Hematopoietic multipotent progenitor cell treated with erythropoietin and hydrocortisone succinate and interleukin-3 and kit ligand, for 15 days (in vitro differentiated cells): ENCODE measurements at regions not wholly inside any gene's neighbourhood (a gene's known extent, or its start where the extent isn't known, plus 50 kb on each side); places are given as distances from the start of the nearest gene placed in this dataset.

ENCODE experiments used
- DNase-seq: peaks from one replicate; pipeline ENCODE4 v3.0.0-alpha.2; 2015; ENCODE audit warnings: low spot score

GRCh38 chr20:61125546-61126180, 126.4 kb upstream of the CDH4 start:
- no peak for DNase-seq

- DNase-seq, result no peak
Observed at GRCh38 chr20:61126369-61127195, 125.5 kb upstream of the CDH4 start.

DNA sequence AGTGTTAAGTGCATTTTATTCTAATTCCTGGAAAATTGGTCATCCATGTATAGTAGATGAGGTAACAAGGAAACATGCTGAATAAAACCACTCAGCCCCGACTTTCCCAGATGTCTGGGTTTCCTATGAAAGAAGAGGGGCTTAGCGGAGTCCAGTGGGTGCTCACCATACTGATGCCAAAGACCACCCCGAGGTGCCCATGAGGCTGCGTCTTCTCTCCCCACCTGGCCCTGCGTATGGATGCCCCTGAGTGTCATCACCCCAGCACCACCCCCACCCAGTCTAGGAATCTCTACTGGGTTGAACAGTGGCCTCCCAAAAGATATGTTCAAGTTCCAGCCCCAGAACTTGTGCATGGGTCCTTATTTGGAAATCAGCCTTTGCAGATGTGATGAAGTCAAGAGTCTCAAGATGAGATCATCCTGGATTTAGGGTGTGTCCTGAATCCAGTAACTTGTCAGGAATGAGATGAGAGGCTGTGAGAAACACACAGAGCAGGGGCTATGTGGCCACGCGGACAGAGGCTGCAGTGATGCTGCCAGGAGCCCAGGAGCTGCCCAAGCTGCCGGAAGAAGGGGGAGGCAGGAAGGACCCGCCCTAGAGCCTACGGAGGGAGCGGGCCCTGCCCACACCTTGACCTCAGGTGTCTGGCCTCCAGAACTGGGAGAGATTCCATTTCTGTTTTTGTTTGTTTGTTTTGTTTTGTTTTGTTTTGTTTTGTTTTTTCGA, 124.6 kb upstream of the CDH4 start:
- DNase-seq, result no peak

GRCh38 chr20:61128701-61129269, 123.3 kb upstream of the CDH4 start:
- DNase-seq, result no peak

DNA sequence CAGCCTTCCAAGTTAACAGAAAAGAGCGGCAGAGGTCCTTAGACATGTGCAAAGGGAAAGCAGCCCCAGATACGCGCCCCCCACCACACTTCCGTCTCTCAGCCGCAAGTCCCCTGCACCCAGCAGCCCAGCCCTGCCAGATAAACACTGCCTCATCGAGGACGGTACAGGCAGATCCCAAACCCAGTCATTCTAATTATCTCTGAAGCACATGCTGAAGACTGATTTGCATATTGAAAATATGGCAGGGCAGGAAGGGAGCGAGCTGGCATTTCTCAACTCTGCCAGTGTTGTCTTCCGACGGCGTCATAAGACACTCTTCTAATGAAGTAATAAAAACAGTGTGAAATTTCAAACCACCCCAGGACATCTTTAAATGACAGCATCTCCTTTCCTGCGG, 122.8 kb upstream of the CDH4 start:
- no peak for DNase-seq

GRCh38 chr20:61130156-61130555, 121.9 kb upstream of the CDH4 start:
- no peak for DNase-seq

DNA sequence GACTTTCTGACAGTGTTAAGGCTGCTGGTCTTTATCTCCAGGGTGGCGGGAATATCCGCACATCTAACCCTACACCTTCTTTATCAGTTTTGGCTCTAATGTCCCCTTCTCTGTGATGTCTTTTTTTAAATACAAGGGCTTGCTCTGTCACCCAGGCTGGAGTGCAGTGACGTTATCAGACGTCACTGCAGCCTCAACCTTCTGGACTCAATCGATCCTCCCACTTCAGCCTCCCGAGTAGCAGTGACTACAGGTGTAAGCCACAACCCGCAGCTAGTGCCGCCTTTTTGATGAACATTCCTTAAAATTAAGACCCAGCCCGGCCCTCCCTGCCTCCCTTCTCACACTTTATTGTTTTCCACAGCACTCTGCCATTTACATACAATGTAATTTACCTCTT, 120.1 kb upstream of the CDH4 start:
- DNase-seq, result no peak

- no peak for DNase-seq
Observed at GRCh38 chr20:61133611-61134010, 118.5 kb upstream of the CDH4 start.

- DNase-seq, result no peak
Observed at GRCh38 chr20:61134296-61135030, 117.6 kb upstream of the CDH4 start.

GRCh38 chr20:61135266-61135665, 116.8 kb upstream of the CDH4 start:
- DNase-seq, result no peak

DNA sequence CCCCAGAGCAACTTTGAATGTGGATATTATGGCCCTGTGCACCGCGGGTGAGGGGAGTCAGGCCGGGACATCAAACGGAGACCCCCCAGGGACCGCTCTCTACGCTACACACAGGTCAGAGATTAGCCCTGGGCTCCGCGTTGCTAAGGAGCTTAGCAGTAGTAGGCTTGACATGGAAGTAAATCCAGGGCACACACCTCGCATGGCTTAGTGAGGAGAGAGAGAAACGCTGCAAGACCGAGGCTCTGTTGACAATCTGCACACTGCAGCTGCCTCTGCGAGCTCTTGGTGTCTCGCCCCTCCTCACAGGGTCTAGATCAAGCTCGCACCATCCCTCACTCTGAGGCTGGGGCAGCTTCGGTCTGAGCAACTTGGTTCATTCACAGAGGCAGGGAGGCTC, 116.1 kb upstream of the CDH4 start:
- DNase-seq, result no peak

DNA sequence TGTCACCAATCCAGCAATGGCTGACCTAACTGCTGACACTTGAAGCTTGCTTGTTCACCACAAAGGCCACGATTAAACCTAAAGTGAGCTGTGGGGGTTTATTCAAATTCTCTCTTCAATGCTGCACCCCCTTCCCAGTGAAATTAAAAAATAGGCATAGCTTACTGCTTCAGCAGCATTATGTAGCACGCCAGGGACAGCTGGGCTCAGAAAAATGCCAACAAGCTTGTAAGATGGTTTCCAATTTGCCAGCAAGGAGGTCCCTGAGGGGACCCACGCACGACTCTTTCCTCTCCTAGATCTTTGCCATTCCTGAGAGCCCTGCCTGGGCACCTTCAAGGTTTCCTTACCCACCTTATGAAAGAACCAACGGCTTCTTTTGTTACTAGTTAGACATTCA, 113.5 kb upstream of the CDH4 start:
- no peak for DNase-seq

DNA sequence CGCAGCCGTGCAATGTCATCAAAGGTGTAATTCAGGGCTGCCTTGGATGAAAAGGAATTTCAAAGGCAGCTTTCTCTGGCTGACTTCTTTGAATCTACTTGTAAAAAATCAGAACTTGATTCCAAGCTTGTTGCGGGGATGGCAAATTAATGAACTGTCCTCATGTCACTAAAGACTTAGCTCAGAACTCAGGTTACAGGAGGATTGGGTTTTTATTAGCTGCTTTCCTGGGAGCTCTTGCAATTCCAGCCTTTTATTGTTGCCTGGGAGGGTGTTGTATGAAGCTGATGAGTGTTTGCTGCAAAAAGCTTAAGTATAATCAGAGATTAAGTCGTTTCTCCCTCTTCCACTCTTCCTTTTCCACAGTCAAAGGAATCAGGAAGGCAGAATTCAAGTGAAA, 113.0 kb upstream of the CDH4 start:
- no peak for DNase-seq

DNA sequence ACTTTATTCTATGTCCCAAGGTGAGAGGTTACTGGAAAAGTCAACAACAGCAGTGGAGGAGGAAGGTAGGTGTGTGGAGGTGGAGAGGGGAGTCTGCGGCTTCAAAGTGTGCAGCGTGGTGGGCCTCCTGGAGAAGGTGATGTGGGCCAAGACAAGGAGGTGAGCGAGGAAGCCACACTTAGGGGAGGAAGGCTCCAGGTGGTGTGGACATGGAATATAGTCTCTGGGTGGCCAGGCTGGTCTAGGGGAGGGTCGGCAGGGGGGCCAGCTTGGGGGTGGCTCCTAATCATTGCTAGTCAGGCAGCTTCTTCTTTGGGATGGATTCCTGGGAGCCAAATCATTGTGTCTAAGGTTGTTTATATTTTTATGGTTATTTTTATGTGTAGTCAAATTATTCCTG, 111.5 kb upstream of the CDH4 start:
- DNase-seq, result no peak

DNA sequence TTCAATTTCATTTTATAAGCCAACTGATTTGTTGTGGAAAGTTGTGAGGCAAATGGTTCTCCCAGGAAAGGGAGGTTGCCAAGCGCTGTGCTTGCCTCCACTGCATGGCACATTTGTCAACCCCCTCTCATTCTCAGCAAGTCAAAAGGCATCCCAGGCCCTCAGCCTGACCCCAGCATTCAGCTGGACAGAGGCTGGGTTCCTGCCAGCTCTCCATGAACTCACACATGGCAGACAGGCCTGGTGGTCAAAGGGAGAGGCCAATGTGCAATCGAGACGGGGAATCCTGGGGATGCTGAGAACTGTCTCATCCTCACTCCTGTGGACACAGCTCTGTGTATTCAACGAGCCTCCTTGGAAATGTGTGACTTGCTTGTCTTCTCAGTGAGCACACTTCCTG, 106.0 kb upstream of the CDH4 start:
- DNase-seq, result no peak

DNA sequence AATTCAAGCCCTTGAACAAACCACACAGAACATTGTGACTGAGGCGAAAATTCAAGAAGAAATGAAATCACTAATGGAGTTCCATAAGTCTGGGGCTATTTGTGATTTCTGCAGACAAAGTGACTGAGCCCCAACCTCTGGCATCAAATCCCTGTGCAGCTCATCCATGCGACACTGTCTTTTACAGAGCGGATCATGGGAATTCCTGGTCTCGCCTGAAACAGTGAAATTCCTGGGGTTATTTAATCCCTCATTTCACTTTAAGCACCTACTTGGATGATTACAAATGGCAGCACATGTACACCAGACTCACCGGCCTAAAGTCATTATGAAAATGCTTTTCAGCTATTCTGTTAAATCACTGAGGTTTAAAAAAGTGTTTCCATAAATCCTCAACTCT, 102.4 kb upstream of the CDH4 start:
- no peak for DNase-seq

DNA sequence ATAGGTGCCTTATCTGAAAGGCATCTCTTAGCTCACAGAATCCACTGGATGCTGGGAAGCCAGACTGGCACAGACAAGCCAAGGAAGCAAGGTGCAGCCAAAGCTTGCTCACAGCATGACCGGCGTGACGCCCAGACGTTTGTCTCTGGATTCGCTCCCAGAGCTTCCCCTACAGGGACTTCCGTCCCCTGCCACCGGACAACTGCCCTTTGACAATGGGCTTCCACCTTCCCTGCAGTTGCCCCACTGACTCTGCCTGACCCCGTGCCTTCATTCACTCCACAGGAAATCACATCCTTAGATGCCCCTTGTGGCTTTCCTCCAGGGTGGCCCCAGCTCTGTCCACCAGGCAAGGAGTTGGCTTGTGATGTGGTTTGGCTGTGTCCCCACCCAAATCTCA, 94.8 kb upstream of the CDH4 start:
- DNase-seq, result no peak

- DNase-seq, result no peak
Observed at GRCh38 chr20:61159957-61160686, 91.9 kb upstream of the CDH4 start.

GRCh38 chr20:61161726-61162390, 90.2 kb upstream of the CDH4 start:
- DNase-seq, result no peak

DNA sequence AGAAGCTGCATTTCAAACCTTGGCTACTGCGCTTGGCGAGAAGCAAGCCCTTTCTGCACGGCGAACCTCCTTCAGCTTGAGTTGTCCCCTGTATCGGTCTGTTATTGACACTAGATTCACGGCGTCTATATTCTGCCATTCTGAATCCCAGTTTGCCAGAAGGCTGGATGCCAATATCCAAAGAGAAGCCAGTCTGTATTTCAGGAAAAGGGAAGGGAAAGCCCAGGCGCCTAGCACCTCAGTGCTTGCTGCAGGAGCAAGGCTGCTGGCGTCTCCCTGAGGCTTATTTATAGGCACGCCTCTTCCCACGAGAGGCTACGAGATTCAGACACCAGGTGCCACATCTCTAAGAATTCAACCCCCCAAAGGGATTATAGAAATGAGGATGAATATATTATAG, 89.6 kb upstream of the CDH4 start:
- DNase-seq, result no peak

DNA sequence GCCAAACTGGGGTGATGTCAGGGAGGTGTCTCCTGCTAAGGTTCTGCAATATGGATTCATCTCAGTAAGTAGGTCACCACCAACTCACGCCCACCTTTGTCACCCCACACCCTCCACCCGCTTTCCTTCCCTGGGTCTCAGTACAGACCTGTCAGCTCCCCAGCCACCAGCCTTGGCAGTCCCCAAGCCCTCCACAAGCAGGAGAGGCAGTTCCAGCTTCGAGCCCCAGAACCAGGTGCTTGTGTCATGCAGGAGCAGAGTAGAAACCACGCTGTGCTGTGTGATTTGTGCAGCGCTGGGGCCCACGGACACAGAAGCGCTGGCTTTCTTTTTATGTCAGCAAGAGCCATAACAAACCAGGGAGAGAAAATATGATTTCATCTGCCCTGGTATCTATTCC, 89.0 kb upstream of the CDH4 start:
- DNase-seq, result no peak
